ENCODE measurements at regions not wholly inside any gene's neighbourhood (a gene's known extent, or its start where the extent isn't known, plus 50 kb on each side); places are given as distances from the start of the nearest gene placed in this dataset.

DNA sequence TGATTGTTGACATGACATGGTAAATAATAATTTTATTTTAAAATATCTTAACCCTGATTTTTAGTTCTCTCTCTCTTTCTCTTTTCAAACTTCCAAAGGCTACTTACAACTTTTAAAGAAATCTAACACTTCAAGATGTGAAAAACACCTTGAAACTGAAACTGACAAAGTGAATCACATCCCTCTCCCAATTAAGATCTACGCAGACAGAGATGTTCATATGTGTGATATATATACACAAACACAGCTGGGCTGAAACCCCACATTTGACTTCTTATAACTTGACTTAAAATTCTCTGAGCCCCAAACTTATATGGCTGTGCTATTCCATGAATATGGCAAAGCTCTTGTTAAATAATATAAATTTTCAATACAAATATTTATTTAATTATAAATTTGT, 261.2 kb upstream of the PTPRD start:
- no peak for TF ChIP-seq ZBTB20 (tag by site-specific recombination; IDR thresholded peaks at IDR 0.05)
- no peak for TF ChIP-seq GLIS1 (tag by site-specific recombination; IDR thresholded peaks at IDR 0.05)
- TF ChIP-seq, protein P1, sequence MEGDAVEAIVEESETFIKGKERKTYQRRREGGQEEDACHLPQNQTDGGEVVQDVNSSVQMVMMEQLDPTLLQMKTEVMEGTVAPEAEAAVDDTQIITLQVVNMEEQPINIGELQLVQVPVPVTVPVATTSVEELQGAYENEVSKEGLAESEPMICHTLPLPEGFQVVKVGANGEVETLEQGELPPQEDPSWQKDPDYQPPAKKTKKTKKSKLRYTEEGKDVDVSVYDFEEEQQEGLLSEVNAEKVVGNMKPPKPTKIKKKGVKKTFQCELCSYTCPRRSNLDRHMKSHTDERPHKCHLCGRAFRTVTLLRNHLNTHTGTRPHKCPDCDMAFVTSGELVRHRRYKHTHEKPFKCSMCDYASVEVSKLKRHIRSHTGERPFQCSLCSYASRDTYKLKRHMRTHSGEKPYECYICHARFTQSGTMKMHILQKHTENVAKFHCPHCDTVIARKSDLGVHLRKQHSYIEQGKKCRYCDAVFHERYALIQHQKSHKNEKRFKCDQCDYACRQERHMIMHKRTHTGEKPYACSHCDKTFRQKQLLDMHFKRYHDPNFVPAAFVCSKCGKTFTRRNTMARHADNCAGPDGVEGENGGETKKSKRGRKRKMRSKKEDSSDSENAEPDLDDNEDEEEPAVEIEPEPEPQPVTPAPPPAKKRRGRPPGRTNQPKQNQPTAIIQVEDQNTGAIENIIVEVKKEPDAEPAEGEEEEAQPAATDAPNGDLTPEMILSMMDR (tag by site-specific recombination; IDR thresholded peaks at IDR 0.05): no peak
- no peak for TF ChIP-seq ZNF239 (tag by site-specific recombination; IDR thresholded peaks at IDR 0.05)
- TF ChIP-seq HOXA7 (CRISPR knock-in tag; IDR thresholded peaks at IDR 0.05; ENCODE audit: borderline replicate concordance): no peak
- TF ChIP-seq ZNF544 (tag by site-specific recombination; IDR thresholded peaks at IDR 0.05): no peak
- no peak for TF ChIP-seq ZNF529 (tag by site-specific recombination; IDR thresholded peaks at IDR 0.05; ENCODE audit: insufficient replicate concordance)
- TF ChIP-seq, protein P2, sequence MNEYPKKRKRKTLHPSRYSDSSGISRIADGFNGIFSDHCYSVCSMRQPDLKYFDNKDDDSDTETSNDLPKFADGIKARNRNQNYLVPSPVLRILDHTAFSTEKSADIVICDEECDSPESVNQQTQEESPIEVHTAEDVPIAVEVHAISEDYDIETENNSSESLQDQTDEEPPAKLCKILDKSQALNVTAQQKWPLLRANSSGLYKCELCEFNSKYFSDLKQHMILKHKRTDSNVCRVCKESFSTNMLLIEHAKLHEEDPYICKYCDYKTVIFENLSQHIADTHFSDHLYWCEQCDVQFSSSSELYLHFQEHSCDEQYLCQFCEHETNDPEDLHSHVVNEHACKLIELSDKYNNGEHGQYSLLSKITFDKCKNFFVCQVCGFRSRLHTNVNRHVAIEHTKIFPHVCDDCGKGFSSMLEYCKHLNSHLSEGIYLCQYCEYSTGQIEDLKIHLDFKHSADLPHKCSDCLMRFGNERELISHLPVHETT (tag by site-specific recombination; IDR thresholded peaks at IDR 0.05): no peak
- no peak for TF ChIP-seq ZNF202 (tag by site-specific recombination; IDR thresholded peaks at IDR 0.05; ENCODE audit: borderline replicate concordance)
- TF ChIP-seq, protein P3, sequence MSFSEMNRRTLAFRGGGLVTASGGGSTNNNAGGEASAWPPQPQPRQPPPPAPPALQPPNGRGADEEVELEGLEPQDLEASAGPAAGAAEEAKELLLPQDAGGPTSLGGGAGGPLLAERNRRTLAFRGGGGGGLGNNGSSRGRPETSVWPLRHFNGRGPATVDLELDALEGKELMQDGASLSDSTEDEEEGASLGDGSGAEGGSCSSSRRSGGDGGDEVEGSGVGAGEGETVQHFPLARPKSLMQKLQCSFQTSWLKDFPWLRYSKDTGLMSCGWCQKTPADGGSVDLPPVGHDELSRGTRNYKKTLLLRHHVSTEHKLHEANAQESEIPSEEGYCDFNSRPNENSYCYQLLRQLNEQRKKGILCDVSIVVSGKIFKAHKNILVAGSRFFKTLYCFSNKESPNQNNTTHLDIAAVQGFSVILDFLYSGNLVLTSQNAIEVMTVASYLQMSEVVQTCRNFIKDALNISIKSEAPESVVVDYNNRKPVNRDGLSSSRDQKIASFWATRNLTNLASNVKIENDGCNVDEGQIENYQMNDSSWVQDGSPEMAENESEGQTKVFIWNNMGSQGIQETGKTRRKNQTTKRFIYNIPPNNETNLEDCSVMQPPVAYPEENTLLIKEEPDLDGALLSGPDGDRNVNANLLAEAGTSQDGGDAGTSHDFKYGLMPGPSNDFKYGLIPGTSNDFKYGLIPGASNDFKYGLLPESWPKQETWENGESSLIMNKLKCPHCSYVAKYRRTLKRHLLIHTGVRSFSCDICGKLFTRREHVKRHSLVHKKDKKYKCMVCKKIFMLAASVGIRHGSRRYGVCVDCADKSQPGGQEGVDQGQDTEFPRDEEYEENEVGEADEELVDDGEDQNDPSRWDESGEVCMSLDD (tag by site-specific recombination; IDR thresholded peaks at IDR 0.05): no peak

All from HEK293 (cell line).